T-helper 1 cell treated with Interleukin-12 subunit alpha and Interleukin-12 subunit beta and Interleukin-4 antibody, amounts not matched to agents 30 μg/mL and 1 μg/mL, for 36 hours (primary cell): ENCODE measurements at regions not wholly inside any gene's neighbourhood (a gene's known extent, or its start where the extent isn't known, plus 50 kb on each side); places are given as distances from the start of the nearest gene placed in this dataset.
"Not testable (repeated sequence)": the region's sequence is repeated elsewhere in the genome, so short reads cannot be mapped to it uniquely, and the experiment has no call there.

Experiments used
- H3K27ac Mint-ChIP-seq: one replicate; pipeline ENCODE4 v1.8.0; 2021; ENCODE audit warnings: mild to moderate bottlenecking, mixed read lengths
- H3K27me3 Mint-ChIP-seq: one replicate; pipeline ENCODE4 v1.8.0; 2021; ENCODE audit warnings: low read depth, mixed read lengths
- H3K36me3 Mint-ChIP-seq: one replicate; pipeline ENCODE4 v1.8.0; 2021; ENCODE audit warnings: low read depth, mixed read lengths
- H3K4me1 Mint-ChIP-seq: one replicate; pipeline ENCODE4 v1.8.0; 2021; ENCODE audit warnings: low read depth, mixed read lengths
- H3K4me3 Mint-ChIP-seq: one replicate; pipeline ENCODE4 v1.8.0; 2021; ENCODE audit warnings: mild to moderate bottlenecking, moderate library complexity, mixed read lengths
- H3K9me3 Mint-ChIP-seq: one replicate; pipeline ENCODE4 v1.8.0; 2021; ENCODE audit warnings: mixed read lengths

DNA sequence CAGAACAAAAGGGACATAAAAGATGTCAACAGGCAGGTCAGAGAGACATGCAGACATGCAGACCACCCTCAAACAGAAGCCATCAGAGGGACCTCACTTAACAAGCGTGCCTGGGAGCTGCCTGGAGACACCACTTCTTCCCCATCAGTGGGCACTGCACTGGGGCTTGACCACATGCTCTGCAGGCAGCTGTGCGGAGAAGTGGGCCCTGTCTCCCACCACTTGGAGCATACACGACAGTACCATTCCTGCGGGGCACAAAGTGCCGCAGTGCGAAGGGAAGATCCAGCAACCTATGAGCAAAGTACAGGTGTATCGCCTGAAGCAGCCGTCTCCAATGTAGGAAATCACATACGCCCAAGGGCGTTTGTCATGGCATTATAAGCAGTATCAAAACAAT, 150.5 kb upstream of the FOXD4L5 start:
- H3K4me3 Mint-ChIP-seq, result no peak overlapping the region

DNA sequence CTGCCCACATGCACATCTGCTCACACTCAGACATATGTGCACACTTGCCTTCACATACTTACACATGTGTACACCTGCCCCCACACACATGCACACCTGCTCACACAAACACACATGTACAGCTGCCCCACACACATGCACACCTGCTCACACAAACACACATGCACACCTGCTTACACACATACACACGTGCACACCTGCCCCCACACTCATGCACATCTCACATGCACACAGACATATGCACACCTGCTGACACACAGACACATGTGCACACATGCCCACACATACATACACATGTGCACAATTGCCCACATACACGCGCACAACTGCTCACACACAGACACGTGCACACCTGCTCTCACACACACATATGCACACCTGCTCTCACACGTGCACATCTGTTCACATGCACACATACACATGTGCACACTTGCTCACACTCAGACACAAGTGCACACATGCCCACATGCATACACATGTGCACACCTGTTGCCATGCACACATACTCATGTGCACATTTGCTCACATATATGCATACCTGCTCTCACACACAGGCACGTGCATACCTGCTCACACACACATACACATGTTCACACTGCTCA, 147.8 kb upstream of the FOXD4L5 start:
- Mint-ChIP-seq H3K9me3 (peaks cover 38% of the 10 kb centered on the region), H3K4me3 (no peak overlapping the region), H3K27me3 (no peaks in the 10 kb centered on the region), H3K4me1 (no peaks in the 10 kb centered on the region), H3K36me3 (peaks cover 10% of the 10 kb centered on the region), H3K27ac (no peak overlapping the region)

More for the DNA sequence above, 150.5 kb upstream of the FOXD4L5 start:
- Mint-ChIP-seq H3K36me3 (peaks cover 10% of the 10 kb centered on the region), H3K9me3 (peaks cover 39% of the 10 kb centered on the region), H3K4me1 (no peaks in the 10 kb centered on the region), H3K27me3 (no peaks in the 10 kb centered on the region), H3K27ac (no peak overlapping the region)

DNA sequence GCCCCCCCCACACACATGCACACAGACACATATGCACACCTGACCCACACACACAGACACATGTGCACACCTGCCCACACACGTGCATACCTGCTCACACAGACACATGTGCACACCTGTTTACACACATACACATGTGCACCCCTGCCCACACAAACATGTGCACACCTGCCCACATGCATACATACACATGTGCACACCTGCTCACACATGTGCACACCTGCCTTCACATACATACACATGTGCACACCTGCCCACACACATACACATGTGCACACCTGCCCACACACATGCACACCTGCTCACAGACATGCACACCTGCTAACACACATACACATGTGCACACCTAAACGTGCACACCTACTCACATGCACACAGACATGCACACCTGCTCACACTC, 147.0 kb upstream of the FOXD4L5 start:
- Mint-ChIP-seq H3K27ac (no peak overlapping the region), H3K4me3 (no peak overlapping the region)

DNA sequence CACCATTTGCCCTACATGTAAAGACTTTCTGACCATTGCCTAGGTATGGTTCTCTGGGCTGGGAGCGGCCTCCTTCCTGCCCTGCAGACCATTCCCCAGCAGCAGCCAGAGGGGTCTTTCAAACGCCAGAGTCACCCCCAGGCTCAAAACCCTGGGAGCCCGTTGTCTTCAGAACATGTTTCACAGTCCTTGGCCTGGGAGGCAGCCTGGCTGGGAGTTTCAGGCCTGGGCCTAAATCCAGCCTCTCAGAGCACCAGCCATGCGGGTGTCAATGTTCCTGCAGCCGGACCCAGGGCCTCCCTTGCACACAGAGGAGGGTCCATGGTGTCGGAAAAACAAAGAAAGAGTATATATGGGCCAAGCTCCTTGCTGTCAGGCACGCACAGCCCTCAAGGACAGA, 145.2 kb upstream of the FOXD4L5 start:
- H3K4me1 Mint-ChIP-seq, result no peaks in the 10 kb centered on the region
- no peaks in the 10 kb centered on the region for H3K27me3 Mint-ChIP-seq
- peaks cover 36% of the 10 kb centered on the region for H3K9me3 Mint-ChIP-seq
- no peak overlapping the region for H3K4me3 Mint-ChIP-seq
- no peak overlapping the region for H3K27ac Mint-ChIP-seq
- H3K36me3 Mint-ChIP-seq, result peaks cover 15% of the 10 kb centered on the region

More for the DNA sequence above, 147.0 kb upstream of the FOXD4L5 start:
- Mint-ChIP-seq H3K36me3 (peaks cover 10% of the 10 kb centered on the region), H3K27me3 (no peaks in the 10 kb centered on the region), H3K9me3 (peaks cover 34% of the 10 kb centered on the region), H3K4me1 (no peaks in the 10 kb centered on the region)

DNA sequence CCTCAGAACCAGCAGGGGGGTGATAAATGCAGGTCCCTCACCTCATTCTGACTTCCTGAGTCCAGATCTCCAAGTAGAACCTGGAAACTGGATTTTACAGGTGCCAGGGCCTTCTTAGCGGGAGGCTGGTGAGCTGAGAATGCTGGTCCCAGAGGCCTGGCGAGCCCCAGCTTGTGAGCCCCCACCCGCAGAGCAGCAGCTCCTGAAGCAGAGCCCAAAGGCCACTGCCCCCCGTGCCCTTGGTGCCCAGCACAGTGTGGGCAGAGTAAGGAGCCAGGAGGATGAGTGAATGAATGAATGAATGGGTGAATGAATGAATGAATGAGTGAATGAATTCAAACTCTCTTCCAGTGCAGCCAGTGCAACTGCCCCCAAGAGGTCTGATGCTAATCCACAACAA, 142.4 kb upstream of the FOXD4L5 start:
- H3K27ac Mint-ChIP-seq, H3K36me3 Mint-ChIP-seq, H3K4me3 Mint-ChIP-seq, H3K4me1 Mint-ChIP-seq, H3K27me3 Mint-ChIP-seq: not testable (repeated sequence)
- H3K9me3 Mint-ChIP-seq, result peaks cover 43% of the 10 kb centered on the region

DNA sequence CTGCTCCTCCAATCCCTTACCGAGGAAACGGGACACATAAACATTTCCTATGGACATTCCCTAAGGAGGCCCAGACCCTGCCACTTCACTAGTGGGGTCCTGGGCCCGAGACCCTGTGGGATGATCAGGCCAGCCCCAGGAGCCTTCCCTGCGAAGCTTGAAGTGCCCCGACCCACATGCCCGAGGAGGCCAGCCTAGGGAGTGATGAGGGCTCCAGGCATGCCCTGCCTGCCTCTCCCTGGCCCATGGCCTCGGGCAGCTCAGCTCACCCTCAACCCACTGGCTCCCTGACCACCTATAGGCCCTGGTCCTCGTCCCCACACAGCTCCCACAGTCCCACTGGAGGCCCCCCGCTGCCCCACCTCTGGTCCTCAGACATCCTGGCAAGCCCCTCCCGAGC, 141.8 kb upstream of the FOXD4L5 start:
- H3K9me3 Mint-ChIP-seq, result peaks cover 43% of the 10 kb centered on the region
- not testable (repeated sequence) for H3K36me3 Mint-ChIP-seq, H3K4me3 Mint-ChIP-seq, H3K27ac Mint-ChIP-seq, H3K27me3 Mint-ChIP-seq, H3K4me1 Mint-ChIP-seq

DNA sequence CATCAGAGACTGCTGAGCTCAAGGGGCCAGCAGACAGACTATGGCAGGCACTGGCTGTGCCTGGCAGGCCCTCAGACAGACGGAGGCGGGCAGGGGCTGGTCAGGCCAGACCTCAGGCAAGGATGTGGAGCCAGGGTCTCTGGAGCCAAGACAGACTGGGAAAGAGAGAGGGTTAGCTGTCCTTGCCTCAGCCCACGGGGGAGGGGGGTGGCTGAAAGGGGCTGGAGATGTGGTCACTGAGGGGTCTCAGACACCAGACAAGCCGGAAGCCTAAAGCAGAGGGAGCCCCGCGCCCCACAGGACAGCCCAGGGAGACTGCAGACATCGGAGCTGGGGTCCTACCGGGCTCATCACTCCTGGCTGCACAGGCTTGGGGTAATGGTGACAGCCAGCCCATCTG, 141.2 kb upstream of the FOXD4L5 start:
- peaks cover 45% of the 10 kb centered on the region for H3K9me3 Mint-ChIP-seq
- no peak overlapping the region for H3K27ac Mint-ChIP-seq
- H3K4me1 Mint-ChIP-seq, result no peaks in the 10 kb centered on the region
- no peak overlapping the region for H3K4me3 Mint-ChIP-seq
- peaks cover 9% of the 10 kb centered on the region for H3K36me3 Mint-ChIP-seq
- no peaks in the 10 kb centered on the region for H3K27me3 Mint-ChIP-seq

DNA sequence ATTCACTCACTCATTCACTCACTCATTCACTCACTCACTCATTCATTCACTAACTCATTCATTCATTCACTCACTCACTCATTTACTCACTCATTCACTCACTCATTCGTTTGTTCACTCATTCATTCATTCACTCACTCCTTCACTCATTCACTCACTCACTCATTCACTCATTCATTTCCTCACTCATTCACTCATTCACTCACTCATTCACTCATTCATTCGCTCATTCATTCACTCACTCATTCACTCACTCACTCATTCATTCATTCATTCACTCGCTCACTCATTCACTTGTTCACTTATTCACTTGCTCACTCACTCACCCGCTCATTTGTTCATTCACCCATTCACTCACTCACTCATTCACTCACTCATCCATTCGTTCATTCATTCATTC, 140.2 kb upstream of the FOXD4L5 start:
- H3K9me3 Mint-ChIP-seq, result peaks cover 48% of the 10 kb centered on the region
- not testable (repeated sequence) for H3K27ac Mint-ChIP-seq, H3K4me1 Mint-ChIP-seq, H3K36me3 Mint-ChIP-seq, H3K4me3 Mint-ChIP-seq, H3K27me3 Mint-ChIP-seq

DNA sequence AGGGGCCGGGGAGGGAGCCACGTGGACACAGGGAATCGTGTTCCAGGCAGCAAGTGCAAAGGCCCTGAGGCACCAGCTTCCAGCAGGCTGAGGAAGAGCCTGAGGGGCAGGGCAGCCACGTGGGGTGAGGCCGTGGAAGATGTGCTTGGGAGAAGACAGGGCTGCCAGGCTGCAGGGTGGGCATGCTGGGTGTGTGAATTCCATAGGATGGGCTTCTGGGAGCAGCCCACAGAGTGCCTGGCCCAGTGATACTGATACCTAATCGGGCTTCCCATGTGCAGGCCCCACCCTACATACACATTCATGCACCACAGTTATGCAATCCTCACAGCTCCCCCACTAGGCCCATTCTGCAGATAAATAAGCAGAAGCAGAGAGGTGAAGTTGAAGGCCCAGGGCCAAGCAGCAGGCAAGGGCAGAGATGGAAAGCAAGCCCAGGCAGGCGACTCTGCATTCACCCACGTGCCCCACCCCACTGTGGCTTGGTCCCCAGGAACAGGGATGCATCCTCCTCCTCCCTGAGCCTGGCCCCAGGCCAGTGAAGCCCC, 139.5 kb upstream of the FOXD4L5 start:
- H3K27ac Mint-ChIP-seq, H3K27me3 Mint-ChIP-seq, H3K4me1 Mint-ChIP-seq, H3K36me3 Mint-ChIP-seq, H3K4me3 Mint-ChIP-seq: not testable (repeated sequence)
- peaks cover 51% of the 10 kb centered on the region for H3K9me3 Mint-ChIP-seq

DNA sequence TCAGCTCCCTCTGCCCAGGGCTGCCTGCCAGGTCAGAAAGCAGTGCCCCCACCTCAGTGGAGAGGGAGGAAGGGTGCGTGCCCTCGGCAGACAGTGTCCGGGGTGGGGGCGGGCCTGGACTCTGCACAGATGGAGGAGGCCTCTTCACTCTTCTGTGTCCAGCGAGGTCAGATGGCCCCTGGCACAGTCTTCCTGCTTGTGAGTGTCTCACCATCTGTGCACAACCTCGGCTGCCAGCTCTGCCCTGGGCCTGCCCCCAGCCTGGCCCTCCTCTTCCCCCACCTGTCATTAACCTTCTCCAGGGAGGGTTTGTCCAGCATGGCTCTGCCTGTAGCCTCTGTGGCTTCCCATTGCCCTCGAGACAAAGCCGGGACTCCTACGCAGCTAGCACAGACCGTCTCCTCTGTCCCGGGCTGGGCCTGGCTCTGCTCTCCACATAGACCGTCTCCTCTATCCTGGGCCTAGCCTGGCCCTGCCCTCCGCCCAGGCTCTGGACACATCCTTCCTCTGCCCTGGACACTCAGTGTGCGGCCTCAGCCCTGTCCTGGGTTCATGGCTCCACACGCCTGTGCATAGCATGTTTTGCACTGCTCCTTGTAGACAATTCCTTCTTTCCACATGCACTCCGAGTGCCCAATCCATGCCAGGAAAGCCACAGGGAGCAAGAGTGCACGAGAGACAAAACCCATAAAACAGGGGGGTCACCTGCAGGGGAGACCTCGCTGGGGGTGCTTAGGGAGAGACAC, 138.9 kb upstream of the FOXD4L5 start:
- H3K4me3 Mint-ChIP-seq, H3K27ac Mint-ChIP-seq, H3K36me3 Mint-ChIP-seq, H3K4me1 Mint-ChIP-seq, H3K27me3 Mint-ChIP-seq: not testable (repeated sequence)
- H3K9me3 Mint-ChIP-seq, result peaks cover 53% of the 10 kb centered on the region

DNA sequence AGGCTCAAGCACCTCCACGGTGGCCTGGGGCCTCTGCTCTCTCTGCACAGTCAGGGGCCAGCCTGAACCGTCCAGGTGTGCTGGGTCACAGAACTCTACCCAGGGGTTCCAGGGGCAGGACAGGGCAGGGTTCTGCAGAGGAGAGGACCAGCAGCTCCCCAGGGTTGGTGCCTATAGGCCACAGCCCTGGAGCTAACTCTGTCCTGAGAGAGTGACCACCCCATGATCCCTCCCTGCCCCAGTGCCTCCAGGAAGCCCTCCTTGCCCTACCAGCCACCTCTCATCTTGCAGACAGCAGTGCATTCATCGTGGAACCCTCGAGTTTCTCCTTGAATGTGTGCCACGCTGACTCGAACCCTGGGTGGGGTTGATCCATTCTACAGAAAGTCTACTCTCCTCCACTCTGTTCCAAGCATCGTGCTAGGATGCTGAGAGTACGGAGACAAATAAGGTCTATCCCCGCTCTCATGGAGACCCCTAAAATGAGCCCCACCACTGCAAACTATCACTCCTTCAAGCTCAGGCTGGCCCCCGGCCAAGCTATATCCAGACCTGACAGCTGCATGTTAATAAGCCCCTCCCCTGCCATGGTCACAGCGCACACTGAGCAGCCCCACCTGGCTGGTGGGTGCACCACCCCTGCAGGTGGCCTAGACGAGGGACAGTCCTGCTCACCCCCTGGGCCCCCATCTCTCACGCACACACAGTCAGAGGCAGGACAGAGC, 138.1 kb upstream of the FOXD4L5 start:
- H3K27me3 Mint-ChIP-seq, H3K4me1 Mint-ChIP-seq, H3K4me3 Mint-ChIP-seq, H3K27ac Mint-ChIP-seq, H3K36me3 Mint-ChIP-seq: not testable (repeated sequence)
- H3K9me3 Mint-ChIP-seq, result peaks cover 58% of the 10 kb centered on the region

DNA sequence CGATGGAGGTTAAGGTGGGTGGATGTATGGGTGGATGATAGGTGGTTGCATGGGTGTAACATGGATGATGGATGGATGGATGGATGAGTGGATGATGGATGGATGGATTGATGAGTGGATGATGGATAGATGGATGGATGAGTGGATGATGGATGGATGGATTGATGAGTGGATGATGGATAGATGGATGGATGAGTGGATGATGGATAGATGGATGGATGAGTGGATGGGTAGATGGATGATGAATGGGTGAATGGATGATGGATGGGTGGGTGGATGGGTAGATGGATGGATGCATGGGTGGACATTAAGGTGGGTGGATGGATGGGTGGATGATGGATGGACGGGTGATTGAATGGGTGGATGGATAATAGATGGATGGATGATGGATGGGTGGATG, 136.5 kb upstream of the FOXD4L5 start:
- H3K4me1 Mint-ChIP-seq, H3K27ac Mint-ChIP-seq, H3K36me3 Mint-ChIP-seq, H3K4me3 Mint-ChIP-seq, H3K27me3 Mint-ChIP-seq: not testable (repeated sequence)
- H3K9me3 Mint-ChIP-seq, result peaks cover 62% of the 10 kb centered on the region

DNA sequence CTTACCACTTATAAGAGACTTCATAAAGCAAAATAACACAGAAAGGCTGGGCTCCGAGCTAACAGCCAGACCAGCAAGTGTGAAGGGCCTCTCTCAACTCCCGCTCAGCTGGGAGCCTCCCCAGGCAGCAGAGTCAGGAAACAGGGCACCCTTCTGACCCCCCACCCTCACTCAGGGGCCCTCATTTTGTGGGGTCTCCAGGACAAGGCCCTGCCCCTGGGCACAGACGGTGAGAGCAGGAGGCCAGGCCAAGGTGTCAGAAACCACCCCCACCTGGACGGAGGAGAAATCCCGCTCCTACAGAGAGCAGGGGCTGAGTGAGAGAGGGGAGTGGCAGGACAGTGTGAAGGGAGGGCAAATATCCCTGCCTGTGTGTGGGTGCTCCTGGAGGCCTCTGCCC, 135.8 kb upstream of the FOXD4L5 start:
- peaks cover 59% of the 10 kb centered on the region for H3K9me3 Mint-ChIP-seq
- H3K4me1 Mint-ChIP-seq, result no peaks in the 10 kb centered on the region
- H3K36me3 Mint-ChIP-seq, result peaks cover 9% of the 10 kb centered on the region
- H3K4me3 Mint-ChIP-seq, result no peak overlapping the region
- H3K27ac Mint-ChIP-seq, result no peak overlapping the region
- no peaks in the 10 kb centered on the region for H3K27me3 Mint-ChIP-seq

DNA sequence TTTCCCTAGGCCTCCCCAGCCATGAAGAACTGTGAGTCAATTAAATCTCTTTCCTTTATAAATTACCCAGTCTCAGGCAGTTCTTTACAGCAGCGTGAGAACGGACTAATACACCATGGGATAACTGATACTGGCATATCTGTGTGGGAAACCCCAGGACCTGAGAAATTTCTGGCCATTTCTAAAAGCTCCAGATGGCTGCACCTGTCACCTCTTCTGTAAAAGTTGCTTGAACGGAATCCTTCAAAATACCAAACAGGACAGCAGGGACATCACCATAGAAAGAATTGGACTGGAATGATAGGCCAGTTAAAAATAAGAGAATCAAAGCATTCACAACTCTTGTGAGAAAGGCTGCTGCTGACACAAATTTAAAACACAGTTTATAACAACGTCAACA, 134.0 kb upstream of the FOXD4L5 start:
- H3K36me3 Mint-ChIP-seq, result not testable (repeated sequence)

DNA sequence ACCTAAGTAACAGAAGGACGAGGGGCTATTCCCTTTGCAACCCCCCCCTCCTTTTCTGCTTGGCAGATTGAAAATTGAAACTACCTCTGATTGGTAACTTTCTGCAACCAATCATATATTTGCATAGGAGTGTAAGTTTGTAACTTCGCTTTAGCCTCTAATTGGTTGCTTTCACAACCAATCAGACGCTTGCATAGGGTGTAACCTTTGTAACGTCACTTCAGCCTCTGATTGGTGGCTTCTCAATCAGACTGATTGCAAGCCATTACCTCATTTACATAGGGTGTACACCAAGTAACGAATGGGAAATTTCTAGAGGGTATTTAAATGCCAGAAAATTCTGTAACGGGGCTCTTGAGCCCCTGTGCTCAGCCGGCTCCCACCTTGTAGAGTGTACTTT, 131.9 kb upstream of the FOXD4L5 start:
- not testable (repeated sequence) for H3K27ac Mint-ChIP-seq, H3K4me1 Mint-ChIP-seq
- peaks cover 63% of the 10 kb centered on the region for H3K9me3 Mint-ChIP-seq

More for the DNA sequence above, 134.0 kb upstream of the FOXD4L5 start:
- H3K27ac Mint-ChIP-seq, H3K4me3 Mint-ChIP-seq, H3K27me3 Mint-ChIP-seq, H3K4me1 Mint-ChIP-seq: not testable (repeated sequence)
- peaks cover 61% of the 10 kb centered on the region for H3K9me3 Mint-ChIP-seq

More for the DNA sequence above, 131.9 kb upstream of the FOXD4L5 start:
- H3K27me3 Mint-ChIP-seq, H3K36me3 Mint-ChIP-seq, H3K4me3 Mint-ChIP-seq: not testable (repeated sequence)
